ENCODE measurements at regions not wholly inside any gene's neighbourhood (a gene's known extent, or its start where the extent isn't known, plus 50 kb on each side); places are given as distances from the start of the nearest gene placed in this dataset.

- dilution Hi-C loops (cut with MboI; ENCODE audit: extremely low pct_ligation_motif_present, low sequenced_read_pairs) (no loop called here), intact Hi-C loops (cut with micrococcal nuclease) (no loop called here)
- Histone ChIP-seq H3K9me3 (replicated peaks; ENCODE audit: control insufficient read depth, insufficient read depth, low read length) (peaks cover 3% of the 10 kb centered on the region), H3K4me2 (ENCODE audit: insufficient read depth, low read length) (no peak overlapping the region), H3K27me3 (ENCODE audit: control insufficient read depth in 2 of 2, insufficient read depth in 2 of 2, low read length in 2 of 2) (no peaks in the 10 kb centered on the region), H3K4me1 (ENCODE audit: control insufficient read depth, extremely low read depth, insufficient read depth, low read length) (no peaks in the 10 kb centered on the region), H3K36me3 (ENCODE audit: control insufficient read depth in 2 of 2, extremely low read depth in 1 of 2, insufficient read depth in 2 of 2, low read length in 2 of 2) (no peaks in the 10 kb centered on the region), H4K20me1 (replicated peaks; ENCODE audit: control insufficient read depth, extremely low read depth, insufficient read depth, low read length) (no peaks in the 10 kb centered on the region), H3K4me3 (replicated peaks in 1 of 3; ENCODE audit: insufficient read depth in 1 of 3, low read depth in 1 of 3, low read length in 3 of 3) (no peak overlapping the region), H3K9ac (replicated peaks; ENCODE audit: extremely low read depth, insufficient read depth, low read length) (no peak overlapping the region), H2AFZ (ENCODE audit: low read depth, low read length) (no peak overlapping the region), H3K79me2 (ENCODE audit: control insufficient read depth, insufficient read depth, low read length) (no peaks in the 10 kb centered on the region), H3K27ac (ENCODE audit: insufficient read depth, low read depth, low read length) (no peak overlapping the region), H3K9me1 (replicated peaks; ENCODE audit: control insufficient read depth, extremely low read depth, insufficient read depth, low read length) (no peaks in the 10 kb centered on the region)
- ChIA-PET POLR2A (no interaction called here), CTCF (no interaction called here)
- DNase-seq (ENCODE audit: low read depth, low spot score) (no peak), FAIRE-seq (no peak)
- TF ChIP-seq EZH2 (IDR thresholded peaks at IDR 0.05; ENCODE audit: borderline replicate concordance, low read depth, low read length, severe bottlenecking) (no peak), CTCF (IDR thresholded peaks at IDR 0.05; ENCODE audit: extremely low read depth in 1 of 2, insufficient read depth in 1 of 2, low read depth in 1 of 2, low read length in 2 of 2) (no peak), MAX (IDR thresholded peaks at IDR 0.05; ENCODE audit: insufficient read depth, insufficient read length) (no peak), FOS (IDR thresholded peaks at IDR 0.05; ENCODE audit: borderline replicate concordance, insufficient read depth, low read length) (no peak), MYC (IDR thresholded peaks at IDR 0.05; ENCODE audit: low read depth, low read length) (no peak), POLR2A (IDR thresholded peaks at IDR 0.05; ENCODE audit: low read depth, low read length) (no peak), GATA2 (IDR thresholded peaks at IDR 0.05; ENCODE audit: insufficient read depth, insufficient read length, low read depth, low read length) (no peak), JUN (IDR thresholded peaks at IDR 0.05; ENCODE audit: borderline replicate concordance, insufficient read depth, insufficient read length, low read depth) (no peak), POLR2AphosphoS5 (IDR thresholded peaks at IDR 0.05; ENCODE audit: insufficient read depth, low read depth, low read length) (no peak)
- BruUV-seq (replicated peaks), result no TSS peak
Observed at GRCh38 chr13:47463002-47463401, 538.1 kb downstream of the SUCLA2 start.
